NCI-H2171 treated with DMSO at 0.1 percent for 48 hours (cell line): ENCODE measurements at regions not wholly inside any gene's neighbourhood (a gene's known extent, or its start where the extent isn't known, plus 50 kb on each side); places are given as distances from the start of the nearest gene placed in this dataset.
"Not testable (repeated sequence)": the region's sequence is repeated elsewhere in the genome, so short reads cannot be mapped to it uniquely, and the experiment has no call there.

Experiments used
- DNase-seq: peaks from one replicate; lab custom pipeline; 2025; lab: John Stamatoyannopoulos, UW

- no peak for DNase-seq
Observed at GRCh38 chr3:118526758-118527513, 507.7 kb downstream of the IGSF11 start.

- DNase-seq: no peak
Observed at GRCh38 chr3:118527514-118528044, 507.1 kb downstream of the IGSF11 start.

- DNase-seq: no peak
Observed at GRCh38 chr3:118529554-118529953, 505.1 kb downstream of the IGSF11 start.

GRCh38 chr3:118530350-118530922 is 504.2 kb downstream of the IGSF11 start:
- no peak for DNase-seq

GRCh38 chr3:118530927-118531356 is 503.7 kb downstream of the IGSF11 start:
- DNase-seq: not testable (repeated sequence)

GRCh38 chr3:118531816-118532215 is 502.8 kb downstream of the IGSF11 start:
- DNase-seq: no peak

- no peak for DNase-seq
Observed at GRCh38 chr3:118533676-118534075, 501.0 kb downstream of the IGSF11 start.

- no peak for DNase-seq
Observed at GRCh38 chr3:118534519-118534918, 500.1 kb downstream of the IGSF11 start.

- no peak for DNase-seq
Observed at GRCh38 chr3:118536764-118537163, 497.9 kb downstream of the IGSF11 start.

- DNase-seq: no peak
Observed at GRCh38 chr3:118537454-118537853, 497.2 kb downstream of the IGSF11 start.

GRCh38 chr3:118538187-118538586 is 496.5 kb downstream of the IGSF11 start:
- DNase-seq: no peak

- not testable (repeated sequence) for DNase-seq
Observed at GRCh38 chr3:118539820-118540447, 494.7 kb downstream of the IGSF11 start.

- not testable (repeated sequence) for DNase-seq
Observed at GRCh38 chr3:118540448-118540821, 494.2 kb downstream of the IGSF11 start.

GRCh38 chr3:118540826-118541225 is 493.8 kb downstream of the IGSF11 start:
- DNase-seq: no peak

- no peak for DNase-seq
Observed at GRCh38 chr3:118541796-118542195, 492.9 kb downstream of the IGSF11 start.

GRCh38 chr3:118543832-118544231 is 490.8 kb downstream of the IGSF11 start:
- DNase-seq: no peak

GRCh38 chr3:118544458-118544857 is 490.2 kb downstream of the IGSF11 start:
- peak; percentile 8 for DNase-seq

- DNase-seq: no peak
Observed at GRCh38 chr3:118548434-118548833, 486.2 kb downstream of the IGSF11 start.

GRCh38 chr3:118550122-118550521 is 484.5 kb downstream of the IGSF11 start:
- no peak for DNase-seq

GRCh38 chr3:118550556-118550955 is 484.1 kb downstream of the IGSF11 start:
- no peak for DNase-seq

GRCh38 chr3:118554148-118554838 is 480.4 kb downstream of the IGSF11 start:
- no peak for DNase-seq

- no peak for DNase-seq
Observed at GRCh38 chr3:118556983-118557382, 477.7 kb downstream of the IGSF11 start.
